IPS DF 6.9 (cell line): ENCODE measurements at regions not wholly inside any gene's neighbourhood (a gene's known extent, or its start where the extent isn't known, plus 50 kb on each side); places are given as distances from the start of the nearest gene placed in this dataset.

Source experiments
- DNase-seq: peaks from one replicate; pipeline ENCODE4 v3.0.0-alpha.2; 2013; ENCODE audit warnings: low read depth, low spot score
- H3K27ac ChIP-seq: one replicate; pipeline ENCODE4 v1.5.1; 2013; ENCODE audit warnings: low read length, control low read depth
- H3K27me3 ChIP-seq: 2 replicates; pipeline ENCODE4 v1.6.1; 2013; ENCODE audit warnings: mild to moderate bottlenecking, low read length; ENCODE audit not compliant: control insufficient read depth, insufficient read depth
- H3K36me3 ChIP-seq: 2 replicates; pipeline ENCODE4 v1.6.1; 2013; ENCODE audit warnings: low read length; ENCODE audit not compliant: control insufficient read depth, insufficient read depth
- H3K4me1 ChIP-seq: 2 replicates; pipeline ENCODE4 v1.6.1; 2013; ENCODE audit warnings: low read length; ENCODE audit not compliant: control insufficient read depth, insufficient read depth
- H3K4me3 ChIP-seq: 2 replicates; pipeline ENCODE4 v1.5.1; 2013; ENCODE audit warnings: mild to moderate bottlenecking, low read length
- H3K9me3 ChIP-seq: 2 replicates; pipeline ENCODE4 v1.6.1; 2013; ENCODE audit warnings: low read length, inconsistent platforms; ENCODE audit not compliant: control insufficient read depth, insufficient read depth
- WGBS: extraction: QIAGEN DNeasy Blood & Tissue Kit; methylation state at CpG from one replicate; pipeline ENCODE4 v1.1.7; 2013; ENCODE audit warnings: mixed read lengths, missing lambda C conversion rate; ENCODE audit not compliant: insufficient read length, insufficient coverage; 5-methylcytosine and 5-hydroxymethylcytosine counted together

DNA sequence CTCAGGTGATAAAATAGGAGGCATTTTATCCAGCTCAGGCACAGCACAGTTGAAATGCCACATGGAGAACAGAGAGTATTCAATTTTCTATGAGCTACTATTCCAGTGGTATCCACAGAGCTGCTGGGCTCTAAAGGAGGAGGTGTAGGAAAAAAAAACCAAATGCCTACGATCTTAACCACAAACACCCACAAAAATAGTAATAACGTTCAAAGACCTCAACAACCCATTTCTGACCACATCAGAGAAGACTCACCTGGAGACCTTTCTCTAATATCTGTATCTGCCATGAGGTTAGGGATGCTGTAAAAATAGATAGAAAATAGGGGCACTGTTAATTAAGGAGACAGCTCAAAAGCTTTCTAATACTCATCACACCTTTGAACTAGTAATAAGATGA, 294.6 kb upstream of the PARD3B start:
- Histone ChIP-seq H3K27ac (no peak overlapping the region), H3K9me3 (no peaks in the 10 kb centered on the region), H3K4me3 (no peak overlapping the region), H3K27me3 (no peaks in the 10 kb centered on the region), H3K36me3 (no peaks in the 10 kb centered on the region), H3K4me1 (no peaks in the 10 kb centered on the region)
- WGBS, result no CpG with 5 or more reads among the region's 2 CpGs
- DNase-seq, result no peak

DNA sequence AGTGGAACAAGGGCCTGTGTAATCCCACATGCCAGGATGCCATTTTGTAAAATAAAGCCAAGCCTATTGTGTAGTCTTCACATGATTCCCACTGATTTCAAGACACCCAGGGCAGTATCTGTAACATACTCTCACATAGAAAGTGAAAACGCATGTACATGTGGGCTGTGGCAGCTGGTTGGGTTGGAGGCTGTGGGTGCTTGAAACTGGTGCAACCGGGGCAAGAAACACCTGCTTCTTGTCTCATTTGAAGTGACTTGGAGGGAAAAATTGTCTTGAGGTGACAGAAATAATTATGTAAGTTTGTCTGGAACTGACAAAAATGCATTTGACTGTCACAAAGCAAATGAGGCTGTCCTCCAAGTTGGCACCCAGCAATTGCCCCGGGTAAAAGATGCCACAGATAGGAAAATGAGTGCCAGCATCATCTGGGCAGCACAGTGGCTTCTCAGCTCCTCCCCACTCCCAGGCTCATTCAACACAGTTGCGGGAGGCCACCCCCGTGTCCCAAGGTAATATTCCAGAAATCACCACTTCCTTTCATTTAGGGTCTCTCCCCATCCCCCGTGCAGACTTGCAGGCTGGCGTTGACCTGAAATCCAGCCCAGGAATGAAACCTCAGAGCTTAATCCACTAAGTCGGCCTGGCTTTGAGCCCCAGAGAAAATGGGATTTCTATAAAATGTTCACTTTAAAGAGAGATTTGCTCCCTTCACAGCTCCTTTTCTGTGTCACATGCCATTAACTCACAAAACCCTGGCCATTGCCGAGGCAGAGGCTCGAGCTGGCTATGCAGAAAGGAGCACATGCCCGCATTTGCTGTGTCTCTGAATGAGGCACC, 293.9 kb upstream of the PARD3B start:
- no CpG with 5 or more reads among the region's 11 CpGs for WGBS
- H3K27me3 ChIP-seq, result no peaks in the 10 kb centered on the region
- H3K4me1 ChIP-seq, result no peaks in the 10 kb centered on the region
- H3K36me3 ChIP-seq, result no peaks in the 10 kb centered on the region
- H3K27ac ChIP-seq, result no peak overlapping the region
- H3K4me3 ChIP-seq, result no peak overlapping the region
- H3K9me3 ChIP-seq, result no peaks in the 10 kb centered on the region
- no peak for DNase-seq

DNA sequence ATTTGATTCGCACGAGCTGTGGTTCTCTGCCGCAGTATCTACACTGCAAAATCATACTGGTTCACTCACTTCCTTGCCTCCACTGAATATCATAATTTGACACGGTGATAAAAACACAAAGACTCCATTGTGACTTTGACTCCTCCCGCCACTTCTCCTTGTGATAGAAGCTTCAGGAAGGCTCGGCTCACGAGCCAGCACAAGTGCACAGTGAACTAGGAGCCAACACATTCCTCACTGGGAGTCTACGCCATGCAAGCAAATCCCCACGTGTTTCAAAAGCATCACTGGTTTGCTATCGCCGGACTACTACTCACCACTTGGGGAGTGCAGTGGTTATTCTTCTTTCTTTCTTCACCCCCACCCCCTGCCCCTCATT, 293.3 kb upstream of the PARD3B start:
- no CpG with 5 or more reads among the region's 11 CpGs for WGBS
- no peak overlapping the region for H3K27ac ChIP-seq
- H3K4me3 ChIP-seq, result no peak overlapping the region
- no peak for DNase-seq
- H3K36me3 ChIP-seq, result no peaks in the 10 kb centered on the region
- no peaks in the 10 kb centered on the region for H3K27me3 ChIP-seq
- H3K9me3 ChIP-seq, result no peaks in the 10 kb centered on the region
- no peaks in the 10 kb centered on the region for H3K4me1 ChIP-seq

DNA sequence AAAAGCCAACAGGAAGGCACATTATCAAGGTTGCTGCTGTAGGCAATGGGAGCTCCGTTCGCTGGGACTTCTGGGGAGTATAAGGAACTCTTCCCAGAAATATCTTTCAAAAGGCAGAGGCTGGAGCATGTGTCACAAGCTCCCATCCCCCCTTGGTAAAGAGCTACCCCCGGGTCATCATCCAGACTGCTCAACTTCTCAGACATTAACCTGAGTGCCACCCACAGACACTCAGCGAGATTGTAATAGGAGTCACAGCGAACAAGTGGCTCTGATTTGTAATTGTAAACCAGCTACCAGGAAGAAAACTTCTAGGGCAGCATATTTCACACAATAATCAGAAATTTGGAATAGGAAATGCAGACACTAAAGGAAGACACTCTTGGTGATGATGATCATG, 290.2 kb upstream of the PARD3B start:
- Histone ChIP-seq H3K9me3 (no peaks in the 10 kb centered on the region), H3K27me3 (no peaks in the 10 kb centered on the region), H3K4me3 (no peak overlapping the region), H3K27ac (no peak overlapping the region), H3K4me1 (no peaks in the 10 kb centered on the region), H3K36me3 (no peaks in the 10 kb centered on the region)
- no peak for DNase-seq
- WGBS, result no CpG with 5 or more reads among the region's 5 CpGs

DNA sequence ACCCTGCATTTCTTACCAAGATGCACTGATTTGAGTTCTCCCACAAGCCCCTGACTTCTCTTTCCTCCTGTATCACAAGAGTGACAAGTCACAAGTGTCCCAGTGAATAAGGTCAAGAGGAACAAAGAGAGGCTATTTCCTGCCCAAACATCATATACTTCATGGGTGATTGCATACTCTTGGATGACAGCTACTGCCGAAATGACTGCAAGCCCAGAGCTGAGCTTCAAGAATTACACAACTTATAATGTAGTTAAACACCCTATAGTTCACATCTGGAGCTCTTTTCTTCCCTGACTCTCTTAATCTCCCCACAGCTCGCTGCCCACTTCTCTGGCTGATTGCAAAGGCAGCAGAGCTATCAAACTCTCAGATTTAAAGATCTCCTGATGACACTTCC, 289.7 kb upstream of the PARD3B start:
- Histone ChIP-seq H3K27ac (no peak overlapping the region), H3K4me3 (no peak overlapping the region), H3K4me1 (peaks cover 2% of the 10 kb centered on the region; the same call in 1 of the 2 replicates), H3K27me3 (no peaks in the 10 kb centered on the region), H3K36me3 (no peaks in the 10 kb centered on the region), H3K9me3 (no peaks in the 10 kb centered on the region)
- DNase-seq, result no peak
- no CpG with 5 or more reads among the region's 2 CpGs for WGBS

DNA sequence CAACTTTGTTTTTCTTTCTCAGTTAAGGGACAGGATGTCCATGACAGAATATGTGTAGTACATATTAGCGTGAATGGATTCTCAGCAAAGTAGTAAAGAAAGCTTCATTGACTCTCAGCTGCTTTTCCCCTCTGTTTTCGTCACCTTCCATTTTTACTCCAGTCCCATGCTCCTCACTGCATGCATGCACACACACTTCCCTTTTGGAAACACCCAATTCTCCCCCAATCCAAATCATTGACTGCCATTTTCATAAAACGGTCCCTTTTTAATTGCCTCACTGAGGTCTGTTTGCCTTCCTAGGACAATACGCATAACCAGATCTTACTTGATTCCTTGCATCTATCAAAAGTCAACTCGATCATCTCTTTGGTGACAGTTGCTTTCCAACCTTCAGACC, 287.5 kb upstream of the PARD3B start:
- no peak overlapping the region for H3K27ac ChIP-seq
- H3K4me1 ChIP-seq, result peaks cover 2% of the 10 kb centered on the region; the same call in 1 of the 2 replicates
- H3K36me3 ChIP-seq, result no peaks in the 10 kb centered on the region
- H3K4me3 ChIP-seq, result no peak overlapping the region
- no peaks in the 10 kb centered on the region for H3K27me3 ChIP-seq
- no peaks in the 10 kb centered on the region for H3K9me3 ChIP-seq
- no peak for DNase-seq
- no CpG with 5 or more reads among the region's 5 CpGs for WGBS

DNA sequence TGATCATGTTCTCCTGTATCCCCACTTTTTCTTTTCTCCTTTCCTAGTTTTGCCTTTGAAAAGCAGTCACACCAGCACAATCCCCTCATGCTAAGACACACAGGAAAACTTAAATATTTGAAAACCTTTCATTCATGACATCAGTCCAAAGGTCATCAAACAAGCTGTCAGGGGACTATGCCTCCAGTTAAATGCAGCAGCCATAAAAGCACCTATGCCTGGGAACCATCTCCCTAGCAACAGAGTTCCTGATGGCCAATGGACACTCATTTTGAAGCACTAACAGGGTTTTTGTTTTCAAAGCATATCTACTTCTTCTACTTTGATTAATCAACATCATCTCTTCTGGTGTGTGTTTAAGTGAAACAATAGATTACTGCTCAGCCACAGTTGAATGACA, 286.4 kb upstream of the PARD3B start:
- no peaks in the 10 kb centered on the region for H3K27me3 ChIP-seq
- H3K36me3 ChIP-seq, result no peaks in the 10 kb centered on the region
- no peaks in the 10 kb centered on the region for H3K9me3 ChIP-seq
- no peak for DNase-seq
- no peak overlapping the region for H3K27ac ChIP-seq
- H3K4me1 ChIP-seq, result peaks cover 2% of the 10 kb centered on the region; the same call in 1 of the 2 replicates
- H3K4me3 ChIP-seq, result no peak overlapping the region

DNA sequence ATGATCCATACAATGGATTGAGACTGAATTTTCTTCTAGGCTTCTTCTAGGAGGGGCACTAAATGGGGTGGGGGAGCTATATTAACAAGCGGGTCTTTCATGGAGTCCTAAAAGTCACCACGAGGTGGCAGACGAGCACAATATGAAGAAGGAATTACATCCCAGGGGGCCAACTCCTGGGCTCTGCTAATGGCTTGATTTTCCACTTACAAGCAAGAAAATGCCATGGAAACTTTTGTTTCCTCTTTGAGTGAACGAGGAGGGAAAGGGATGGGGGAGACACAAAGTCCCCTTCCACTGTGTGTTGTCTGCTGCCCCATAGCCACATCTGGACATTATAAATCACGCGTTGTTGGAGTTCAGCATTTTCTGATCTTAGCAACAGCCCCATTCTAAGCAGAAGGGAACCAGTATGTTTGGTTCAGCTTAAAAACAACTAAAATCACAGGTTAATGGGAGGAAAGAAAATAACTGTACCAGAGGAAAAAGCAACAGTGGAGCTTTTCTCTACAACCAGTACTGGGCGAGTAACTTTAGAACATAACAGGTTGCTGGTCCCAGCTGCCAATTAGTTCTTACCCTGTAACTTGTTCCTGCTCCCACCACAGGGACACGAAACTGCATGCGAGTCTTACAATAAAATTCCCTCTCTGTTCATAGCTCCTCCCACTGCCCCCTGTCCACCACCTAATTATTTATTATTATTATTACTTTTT, 285.0 kb upstream of the PARD3B start:
- Histone ChIP-seq H3K36me3 (no peaks in the 10 kb centered on the region), H3K4me3 (no peak overlapping the region), H3K27me3 (no peaks in the 10 kb centered on the region), H3K9me3 (no peaks in the 10 kb centered on the region), H3K4me1 (peaks cover 2% of the 10 kb centered on the region; the same call in 1 of the 2 replicates), H3K27ac (no peak overlapping the region)
- peak; percentile 70 for DNase-seq
- WGBS, result no CpG with 5 or more reads among the region's 9 CpGs

DNA sequence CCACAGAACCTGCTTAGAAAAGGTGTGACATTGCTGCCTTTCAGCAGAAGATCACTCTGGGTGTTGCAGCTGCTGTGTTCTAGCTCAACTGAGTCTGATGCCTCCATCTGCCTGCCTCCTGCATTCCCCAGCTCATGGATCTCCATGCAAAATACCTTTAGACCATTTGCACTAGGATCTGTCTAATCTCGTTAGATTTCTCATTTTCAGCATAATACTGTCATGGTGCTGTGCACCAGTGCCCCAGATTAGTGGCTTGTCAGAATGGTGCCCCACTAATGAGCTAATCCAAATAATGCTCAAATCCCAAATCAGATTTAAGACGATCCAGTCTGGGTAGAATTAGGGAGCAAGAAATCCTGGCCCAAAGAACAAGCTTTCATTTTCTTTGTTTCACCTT, 284.4 kb upstream of the PARD3B start:
- no peak overlapping the region for H3K4me3 ChIP-seq
- H3K4me1 ChIP-seq, result peaks cover 2% of the 10 kb centered on the region; the same call in 1 of the 2 replicates
- H3K36me3 ChIP-seq, result no peaks in the 10 kb centered on the region
- WGBS, result no CpG with 5 or more reads among the region's 2 CpGs
- DNase-seq, result no peak
- H3K27me3 ChIP-seq, result no peaks in the 10 kb centered on the region
- H3K9me3 ChIP-seq, result no peaks in the 10 kb centered on the region
- H3K27ac ChIP-seq, result no peak overlapping the region

DNA sequence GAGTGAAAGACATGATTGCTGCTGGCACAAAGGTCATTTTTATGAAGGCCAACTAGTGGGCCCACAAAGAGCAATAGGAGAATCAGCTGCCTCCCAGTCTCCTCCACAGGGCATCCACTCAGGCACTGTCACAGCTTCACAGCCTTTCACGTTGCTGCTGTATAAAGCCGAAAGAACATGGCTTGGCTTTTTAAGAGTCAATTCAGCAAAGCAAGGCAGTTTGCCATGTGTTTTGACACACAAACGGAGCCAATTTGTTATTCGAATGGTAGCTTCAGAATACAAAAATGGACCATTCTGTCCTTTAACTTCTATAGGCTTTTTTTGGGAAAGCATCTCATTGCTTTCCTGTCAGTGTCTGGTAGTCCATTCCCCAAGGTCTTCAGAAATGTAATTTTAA, 283.4 kb upstream of the PARD3B start:
- Histone ChIP-seq H3K9me3 (no peaks in the 10 kb centered on the region), H3K4me3 (no peak overlapping the region), H3K27ac (no peak overlapping the region), H3K27me3 (no peaks in the 10 kb centered on the region), H3K36me3 (no peaks in the 10 kb centered on the region), H3K4me1 (peaks cover 2% of the 10 kb centered on the region; the same call in 1 of the 2 replicates)
- no CpG with 5 or more reads among the region's 4 CpGs for WGBS
- DNase-seq, result no peak
